ENCODE measurements at regions not wholly inside any gene's neighbourhood (a gene's known extent, or its start where the extent isn't known, plus 50 kb on each side); places are given as distances from the start of the nearest gene placed in this dataset.

GRCh38 chr1:105243969-105244368 lies 1494.3 kb downstream of the AMY1C start (continued):
- TF ChIP-seq, protein P1, sequence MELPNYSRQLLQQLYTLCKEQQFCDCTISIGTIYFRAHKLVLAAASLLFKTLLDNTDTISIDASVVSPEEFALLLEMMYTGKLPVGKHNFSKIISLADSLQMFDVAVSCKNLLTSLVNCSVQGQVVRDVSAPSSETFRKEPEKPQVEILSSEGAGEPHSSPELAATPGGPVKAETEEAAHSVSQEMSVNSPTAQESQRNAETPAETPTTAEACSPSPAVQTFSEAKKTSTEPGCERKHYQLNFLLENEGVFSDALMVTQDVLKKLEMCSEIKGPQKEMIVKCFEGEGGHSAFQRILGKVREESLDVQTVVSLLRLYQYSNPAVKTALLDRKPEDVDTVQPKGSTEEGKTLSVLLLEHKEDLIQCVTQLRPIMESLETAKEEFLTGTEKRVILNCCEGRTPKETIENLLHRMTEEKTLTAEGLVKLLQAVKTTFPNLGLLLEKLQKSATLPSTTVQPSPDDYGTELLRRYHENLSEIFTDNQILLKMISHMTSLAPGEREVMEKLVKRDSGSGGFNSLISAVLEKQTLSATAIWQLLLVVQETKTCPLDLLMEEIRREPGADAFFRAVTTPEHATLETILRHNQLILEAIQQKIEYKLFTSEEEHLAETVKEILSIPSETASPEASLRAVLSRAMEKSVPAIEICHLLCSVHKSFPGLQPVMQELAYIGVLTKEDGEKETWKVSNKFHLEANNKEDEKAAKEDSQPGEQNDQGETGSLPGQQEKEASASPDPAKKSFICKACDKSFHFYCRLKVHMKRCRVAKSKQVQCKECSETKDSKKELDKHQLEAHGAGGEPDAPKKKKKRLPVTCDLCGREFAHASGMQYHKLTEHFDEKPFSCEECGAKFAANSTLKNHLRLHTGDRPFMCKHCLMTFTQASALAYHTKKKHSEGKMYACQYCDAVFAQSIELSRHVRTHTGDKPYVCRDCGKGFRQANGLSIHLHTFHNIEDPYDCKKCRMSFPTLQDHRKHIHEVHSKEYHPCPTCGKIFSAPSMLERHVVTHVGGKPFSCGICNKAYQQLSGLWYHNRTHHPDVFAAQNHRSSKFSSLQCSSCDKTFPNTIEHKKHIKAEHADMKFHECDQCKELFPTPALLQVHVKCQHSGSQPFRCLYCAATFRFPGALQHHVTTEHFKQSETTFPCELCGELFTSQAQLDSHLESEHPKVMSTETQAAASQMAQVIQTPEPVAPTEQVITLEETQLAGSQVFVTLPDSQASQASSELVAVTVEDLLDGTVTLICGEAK (IDR thresholded peaks at IDR 0.05; ENCODE audit: borderline replicate concordance) = no peak
- no peak for TF ChIP-seq MEF2A (IDR thresholded peaks at IDR 0.05; ENCODE audit: insufficient read depth, low read depth, low read length)
- TF ChIP-seq NR2C1 (IDR thresholded peaks at IDR 0.05) = no peak
- TF ChIP-seq NFIC (IDR thresholded peaks at IDR 0.05; ENCODE audit: low read depth, low read length) = no peak
- no peak for TF ChIP-seq NFXL1 (IDR thresholded peaks at IDR 0.05; ENCODE audit: borderline replicate concordance)

DNA sequence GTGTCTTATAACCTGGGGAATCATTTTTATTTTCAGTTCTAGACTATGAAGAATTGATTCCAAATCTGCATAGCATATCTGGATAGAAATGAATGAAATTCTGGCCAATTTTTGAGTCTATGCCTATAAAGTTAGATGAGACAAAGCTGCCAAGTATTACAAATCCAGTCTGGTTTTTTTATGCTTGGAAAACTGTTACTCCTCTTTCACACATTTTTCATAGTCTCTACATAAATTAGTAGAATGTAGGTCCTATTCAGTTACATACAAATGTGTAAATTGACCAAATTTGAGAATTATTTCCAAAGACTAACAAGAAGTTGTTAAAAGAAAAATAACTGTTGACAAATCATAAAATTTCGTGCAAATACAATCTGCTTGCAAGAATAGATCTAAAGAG lies 1505.2 kb downstream of the AMY1C start:
- ATAC-seq = no peak
- no peak overlapping the region for H3K27ac ChIP-seq (ENCODE audit: control insufficient read depth, insufficient read depth)
- POLR2A ChIA-PET = no interaction called here
- intact Hi-C loops (cut with micrococcal nuclease; ENCODE audit: unreplicated experiment) (no loop called here), in situ Hi-C loops (cut with MboI) (no loop called here)
- no peak overlapping the region for H3K9ac ChIP-seq (ENCODE audit: control insufficient read depth, insufficient read depth, low read length)
- no peak overlapping the region for H3K4me3 ChIP-seq
- no peaks in the 10 kb centered on the region for H3K36me3 ChIP-seq (ENCODE audit: control insufficient read depth in 2 of 2, insufficient read depth in 2 of 2, low read length in 1 of 2)
- CTCF ChIA-PET = no interaction called here
- WGBS (ENCODE audit: insufficient coverage, insufficient replicate concordance, low lambda C conversion rate, missing lambda C conversion rate) = 0% methylated on average over 1 of the region's 1 CpG
- no peaks in the 10 kb centered on the region for H3K9me3 ChIP-seq (replicated peaks; ENCODE audit: control insufficient read depth, insufficient read depth, low read length)
- RAD21 ChIA-PET (ENCODE audit: unreplicated experiment) = no interaction called here
- SMC1A ChIA-PET (ENCODE audit: uncharacterized antibody, unreplicated experiment) = no interaction called here
- no peak overlapping the region for H2AFZ ChIP-seq (ENCODE audit: control insufficient read depth, low read depth, low read length)
- no peaks in the 10 kb centered on the region for H4K20me1 ChIP-seq (ENCODE audit: control insufficient read depth, insufficient read depth)
- H3K27me3 ChIP-seq (replicated peaks in 1 of 2; ENCODE audit: control insufficient read depth in 2 of 2, insufficient read depth in 2 of 2, low read length in 1 of 2) = no peaks in the 10 kb centered on the region
- TF ChIP-seq RUNX3 (IDR thresholded peaks at IDR 0.05; ENCODE audit: low read length) (no peak), CHD2 (IDR thresholded peaks at IDR 0.05; ENCODE audit: borderline replicate concordance, low read depth, low read length) (no peak), ZBED1 (IDR thresholded peaks at IDR 0.05; ENCODE audit: borderline replicate concordance) (no peak), SPI1 (IDR thresholded peaks at IDR 0.05; ENCODE audit: borderline replicate concordance, insufficient read depth, low read depth, low read length) (no peak), RAD21 (IDR thresholded peaks at IDR 0.05; ENCODE audit: insufficient read depth, low read depth, low read length) (no peak), SIX5 (IDR thresholded peaks at IDR 0.05; ENCODE audit: low read depth, low read length, severe bottlenecking) (no peak), NR2C1 (IDR thresholded peaks at IDR 0.05) (no peak), RELB (IDR thresholded peaks at IDR 0.05; ENCODE audit: low read depth) (no peak)
- no peak overlapping the region for H3K4me2 ChIP-seq (ENCODE audit: control insufficient read depth, insufficient read depth)
- DNase-seq (ENCODE audit: low read depth, low spot score) = no peak
- H3K79me2 ChIP-seq (ENCODE audit: control insufficient read depth, insufficient read depth, low read length) = no peaks in the 10 kb centered on the region
- FAIRE-seq = no peak
- BruUV-seq (replicated peaks) = no TSS peak
- no peaks in the 10 kb centered on the region for H3K4me1 ChIP-seq (ENCODE audit: control insufficient read depth, insufficient read depth, low read length)

Measured in GM12878 (cell line).